Neural progenitor cell (in vitro differentiated cells): ENCODE measurements at regions not wholly inside any gene's neighbourhood (a gene's known extent, or its start where the extent isn't known, plus 50 kb on each side); places are given as distances from the start of the nearest gene placed in this dataset.

Experiments used
- CTCF ChIP-seq: fragments of 200-600 bp; sonication (generic); IDR thresholded peaks from 2 replicates; pipeline ENCODE4 v1.5.1; 2017; ENCODE audit warnings: antibody characterized with exemption, mild to moderate bottlenecking
- EZH2 ChIP-seq: fragments of 200-600 bp; sonication (generic); IDR thresholded peaks from 2 replicates; pipeline ENCODE4 v1.6.1; 2017; ENCODE audit warnings: antibody characterized with exemption, mild to moderate bottlenecking, moderate library complexity
- EZH2phosphoT487 ChIP-seq: fragments of 200-600 bp; sonication (generic); IDR thresholded peaks from 2 replicates; pipeline ENCODE4 v1.6.1; 2017; ENCODE audit warnings: antibody characterized with exemption

GRCh38 chr14:21735639-21736307 lies 62.2 kb upstream of the OR4E1 start:
- TF ChIP-seq CTCF (no peak), EZH2 (no peak), EZH2phosphoT487 (no peak)
